Activated T-cell treated with anti-CD3 and anti-CD28 coated beads for 24 hours (primary cell): ENCODE measurements at regions not wholly inside any gene's neighbourhood (a gene's known extent, or its start where the extent isn't known, plus 50 kb on each side); places are given as distances from the start of the nearest gene placed in this dataset.
"Not testable (repeated sequence)": the region's sequence is repeated elsewhere in the genome, so short reads cannot be mapped to it uniquely, and the experiment has no call there.

Experiments used
- DNase-seq: peaks from one replicate; pipeline ENCODE4 v3.0.0-alpha.2; 2020; ENCODE audit warnings: low read depth

DNA sequence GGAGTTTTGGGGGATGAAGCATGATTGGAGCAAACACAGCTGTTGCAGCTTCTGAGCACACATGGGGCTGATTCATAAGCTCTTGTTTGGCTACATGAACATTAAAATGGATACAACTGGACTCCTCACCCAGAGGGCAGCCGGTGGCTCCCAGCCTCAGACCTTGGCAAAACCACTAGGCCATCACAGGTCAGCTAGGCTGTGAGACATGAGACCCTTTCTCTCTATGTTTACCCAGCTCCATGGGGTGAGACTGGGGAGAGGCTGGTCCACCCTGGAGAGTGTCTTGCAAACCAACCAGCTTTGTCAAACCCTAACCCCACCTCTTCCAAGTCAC lies 388.7 kb downstream of the PTPRU start:
- DNase-seq, result no peak

DNA sequence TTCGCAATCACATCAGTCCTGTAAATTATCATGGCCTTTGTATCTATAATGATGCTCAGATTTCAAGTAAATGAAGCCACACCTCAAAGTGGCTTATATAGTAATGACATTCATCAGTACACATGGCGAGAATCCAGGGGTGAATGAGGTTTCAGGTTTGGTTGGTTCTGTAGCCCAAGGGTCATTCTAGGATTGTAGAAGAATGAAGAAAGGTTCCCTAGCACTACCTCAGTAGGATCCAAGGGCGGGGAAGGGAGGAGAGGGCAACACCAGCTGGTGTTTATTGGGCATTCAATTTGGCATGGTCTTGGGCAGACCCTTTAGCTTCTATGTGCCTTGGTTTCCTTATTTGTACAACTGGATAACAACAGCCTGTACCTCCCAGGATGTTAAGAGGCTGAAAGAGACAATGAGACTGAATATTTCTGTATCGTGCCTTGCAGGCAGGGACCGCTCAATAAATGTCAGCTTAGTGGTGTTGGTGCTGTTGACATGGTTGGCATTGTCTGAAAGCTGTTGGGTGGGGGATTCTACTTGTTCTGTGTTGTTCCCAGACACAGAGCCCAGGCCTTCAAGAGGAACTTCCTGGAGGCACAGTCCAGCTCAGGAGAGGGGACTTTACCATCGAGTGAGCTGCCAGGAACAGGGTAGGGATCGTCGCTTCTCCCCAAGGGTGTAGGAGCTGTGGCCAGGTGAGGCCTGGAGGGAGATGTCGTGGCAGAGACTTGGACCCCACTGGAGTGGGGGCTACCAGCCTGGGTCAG lies 388.2 kb downstream of the PTPRU start:
- no peak for DNase-seq

DNA sequence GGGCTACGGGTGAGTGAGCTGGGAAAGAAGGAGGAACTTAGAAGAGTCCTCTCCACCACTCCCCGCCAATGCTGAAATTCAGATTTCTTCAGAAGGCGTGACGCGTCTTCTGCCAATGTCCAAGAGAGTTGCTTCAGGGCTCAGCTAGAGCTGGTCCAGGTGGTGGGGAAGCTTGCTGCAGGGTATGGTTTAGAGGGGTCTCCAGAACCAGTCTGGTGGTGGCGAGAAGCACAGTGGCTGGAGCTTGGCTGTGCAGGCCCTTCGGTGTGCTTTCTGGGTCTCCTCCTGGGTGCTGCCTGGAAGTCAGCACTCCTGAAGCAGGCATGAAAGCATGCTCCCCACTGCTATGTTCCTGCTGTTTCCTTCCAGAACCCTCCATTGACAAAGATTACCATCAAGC lies 387.2 kb downstream of the PTPRU start:
- no peak for DNase-seq

DNA sequence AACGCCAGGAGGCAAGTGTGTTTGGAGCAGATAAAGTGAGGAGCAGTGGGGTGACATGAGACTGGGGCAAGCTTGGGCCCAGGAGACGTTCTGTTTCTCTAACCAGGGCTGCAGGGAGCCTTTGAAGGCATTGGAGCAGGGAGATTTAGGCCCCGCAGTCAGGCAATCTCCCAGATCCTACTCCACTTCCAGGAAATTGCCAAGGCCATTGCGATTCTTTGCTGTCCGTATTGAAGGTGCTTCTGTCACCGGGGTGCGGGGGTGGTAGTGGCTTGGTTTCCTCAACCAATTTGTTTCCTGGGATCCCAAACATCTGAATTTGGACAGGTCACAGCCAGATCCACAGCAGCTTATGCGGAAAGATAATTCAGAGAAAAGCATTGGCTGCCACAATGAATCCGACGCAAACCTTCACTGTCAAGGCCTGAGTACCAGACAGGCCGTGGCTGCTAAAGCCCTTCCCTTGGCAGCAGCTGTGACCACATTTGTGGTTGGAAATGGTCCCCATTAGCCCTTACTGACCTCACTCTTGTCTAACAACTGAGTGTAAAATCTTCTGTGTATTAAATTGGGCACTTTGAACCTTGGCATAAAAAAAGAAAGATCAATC lies 385.6 kb downstream of the PTPRU start:
- no peak for DNase-seq

DNA sequence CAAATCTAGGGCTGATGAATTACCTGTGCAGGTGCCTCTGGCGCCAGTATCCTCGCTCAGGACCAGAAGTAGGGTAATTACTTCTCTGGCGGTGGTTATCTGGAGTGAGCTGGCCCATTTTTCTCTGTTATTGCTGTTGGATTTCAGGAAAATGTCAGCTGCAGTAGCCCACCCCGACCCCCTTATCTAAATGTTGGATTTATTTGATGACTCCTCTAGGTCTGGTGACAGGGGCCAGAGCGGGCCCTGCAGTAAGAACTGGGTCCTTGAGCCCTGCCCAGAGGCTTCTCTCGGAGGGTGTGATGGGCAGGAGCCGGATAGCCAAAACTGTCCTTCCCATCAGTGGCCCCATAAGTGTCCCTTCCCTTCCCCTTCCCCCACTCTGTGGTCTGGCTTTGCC lies 384.3 kb downstream of the PTPRU start:
- DNase-seq, result no peak

- DNase-seq, result no peak
Observed at GRCh38 chr1:29607236-29607635, 370.9 kb downstream of the PTPRU start.

GRCh38 chr1:29604796-29605195 lies 368.5 kb downstream of the PTPRU start:
- DNase-seq, result not testable (repeated sequence)

GRCh38 chr1:29603622-29604021 lies 367.3 kb downstream of the PTPRU start:
- no peak for DNase-seq

DNA sequence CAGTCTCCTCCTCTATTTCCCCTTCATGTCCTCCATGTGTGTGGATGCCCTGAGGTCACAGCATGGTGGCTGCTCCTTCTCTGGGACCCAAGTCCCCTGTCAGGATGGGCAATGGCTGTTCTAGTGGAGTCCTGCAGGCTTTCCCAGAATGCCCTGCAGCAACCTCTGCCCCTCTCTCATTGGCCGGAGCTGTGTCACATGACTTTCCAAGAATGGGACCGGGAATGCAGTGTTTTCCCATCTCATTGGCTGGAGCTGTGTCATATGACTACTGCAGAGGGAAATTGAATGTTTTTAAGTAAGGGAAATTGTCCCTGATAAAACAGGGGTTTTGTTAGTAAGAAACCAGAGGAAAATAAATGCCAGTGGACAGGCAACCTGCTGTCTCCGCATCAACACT lies 365.9 kb downstream of the PTPRU start:
- no peak for DNase-seq

- no peak for DNase-seq
Observed at GRCh38 chr1:29601021-29601420, 364.7 kb downstream of the PTPRU start.

- no peak for DNase-seq
Observed at GRCh38 chr1:29599826-29600225, 363.5 kb downstream of the PTPRU start.

- no peak for DNase-seq
Observed at GRCh38 chr1:29599071-29599470, 362.7 kb downstream of the PTPRU start.

GRCh38 chr1:29597861-29598260 lies 361.5 kb downstream of the PTPRU start:
- no peak for DNase-seq

GRCh38 chr1:29593601-29594382 lies 357.5 kb downstream of the PTPRU start:
- no peak for DNase-seq

DNA sequence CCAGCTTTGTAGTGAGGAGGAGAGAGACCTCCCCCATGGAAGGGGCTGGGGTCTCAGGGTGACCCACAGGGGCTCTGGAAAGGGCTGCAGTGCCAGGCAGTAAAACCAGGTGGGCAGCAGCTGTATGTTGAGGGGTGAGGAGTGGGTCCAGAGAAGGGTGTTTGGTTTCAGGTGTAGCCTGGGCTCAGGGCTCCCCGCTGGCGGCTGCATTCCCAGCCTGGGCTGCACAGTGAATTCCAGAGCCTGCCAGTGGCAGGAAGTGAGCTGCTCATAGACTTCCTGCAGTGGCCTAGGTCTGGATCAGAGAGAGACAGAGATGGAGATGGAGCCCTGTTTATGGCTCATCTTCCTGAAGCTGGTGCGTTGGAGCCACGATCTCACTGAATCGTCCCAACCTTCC lies 356.4 kb downstream of the PTPRU start:
- DNase-seq, result no peak

- DNase-seq, result no peak
Observed at GRCh38 chr1:29592261-29592615, 355.9 kb downstream of the PTPRU start.

DNA sequence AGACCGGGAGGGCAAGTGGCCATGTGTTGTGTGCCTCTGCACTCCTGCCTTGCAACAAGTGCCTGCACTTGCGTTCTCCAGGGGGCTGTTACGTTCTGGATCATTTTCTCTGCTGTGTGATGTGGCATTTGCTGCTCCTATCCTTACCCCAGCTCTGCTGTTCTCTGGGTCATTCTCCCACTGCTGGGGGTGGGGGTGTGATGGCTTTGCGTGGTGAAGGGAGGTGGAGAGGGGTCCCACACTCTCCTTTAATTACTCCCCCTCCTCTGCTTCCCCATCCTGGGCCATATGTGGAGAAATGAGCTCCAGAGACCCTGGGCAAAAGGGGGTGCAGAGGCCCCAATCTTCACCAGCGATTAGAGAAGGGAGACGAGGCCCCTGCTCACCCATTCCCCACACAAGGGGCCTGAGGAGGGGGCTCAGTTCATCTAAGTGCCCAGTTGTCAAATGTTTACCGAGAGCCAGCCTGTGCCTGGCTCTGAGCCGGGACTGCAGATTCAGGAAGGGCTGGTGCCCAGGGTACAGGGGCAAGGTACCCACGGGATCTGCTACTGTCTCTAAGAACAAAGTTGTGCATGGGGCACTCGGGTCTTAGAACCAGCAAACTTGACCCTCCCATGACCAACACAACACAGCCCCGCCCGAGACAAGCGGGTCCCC lies 355.4 kb downstream of the PTPRU start:
- DNase-seq, result no peak

DNA sequence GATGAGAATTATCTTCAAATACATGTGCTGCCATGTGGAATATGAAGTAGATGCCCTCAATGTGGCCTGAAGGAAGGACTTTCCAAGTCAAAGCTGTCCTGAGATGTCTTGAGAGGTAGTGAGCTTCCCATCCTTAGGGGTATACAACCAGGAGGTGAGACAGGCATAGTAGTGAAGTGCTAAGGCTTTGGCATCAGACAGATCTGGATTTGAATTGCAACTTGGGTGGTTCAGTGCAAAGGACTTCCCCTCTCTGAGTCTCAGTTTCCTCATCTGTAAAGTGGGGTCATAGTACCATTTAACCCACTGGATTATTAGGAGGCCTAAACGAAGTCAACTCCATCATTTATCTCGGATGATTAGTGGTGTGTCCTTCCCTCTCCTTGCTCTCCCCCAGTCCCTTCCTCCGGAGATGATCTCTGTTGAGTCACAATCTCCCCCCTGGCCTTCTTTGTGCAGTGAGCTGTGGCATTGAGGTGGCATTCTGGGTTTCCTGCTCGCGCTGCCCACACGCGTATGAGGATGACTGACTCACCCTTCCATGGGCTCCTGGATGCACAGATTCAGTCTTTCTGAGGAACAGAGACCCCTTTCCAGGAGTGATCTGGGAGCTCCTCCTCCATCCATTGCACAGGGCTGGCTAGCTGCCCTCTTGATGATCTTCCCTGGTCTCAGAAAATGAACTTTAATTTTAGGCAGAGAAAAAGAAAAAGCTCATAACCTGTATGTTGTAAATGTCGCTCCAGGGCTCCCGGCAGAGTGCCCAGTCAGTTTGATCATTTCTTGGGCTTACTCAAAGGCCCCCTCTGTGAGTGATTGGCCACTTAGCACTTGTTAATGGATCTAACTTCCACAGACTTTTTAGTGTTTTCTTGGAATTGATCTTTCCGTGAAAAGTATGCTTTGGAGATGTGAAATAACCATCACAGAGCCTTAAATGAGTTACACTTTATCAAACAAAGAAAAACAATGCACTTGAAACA lies 354.6 kb downstream of the PTPRU start:
- DNase-seq, result no peak

DNA sequence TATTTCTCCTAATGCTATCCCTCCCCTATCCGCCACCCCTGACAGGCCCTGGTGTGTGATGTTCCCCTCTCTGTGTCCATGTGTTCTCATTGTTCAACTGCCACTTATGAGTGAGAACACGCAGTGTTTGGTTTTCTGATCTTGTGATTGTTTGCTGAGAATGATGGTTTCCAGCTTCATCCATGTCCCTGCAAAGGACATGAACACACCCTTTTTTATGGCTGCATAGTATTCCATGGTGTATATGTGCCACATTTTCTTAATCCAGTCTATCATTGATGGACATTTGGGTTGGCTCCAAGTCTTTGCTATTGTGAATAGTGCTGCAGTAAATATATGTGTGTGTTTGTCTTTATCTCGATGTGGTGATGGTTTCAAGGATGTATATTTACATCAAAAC lies 353.4 kb downstream of the PTPRU start:
- not testable (repeated sequence) for DNase-seq

GRCh38 chr1:29586991-29587745 lies 350.8 kb downstream of the PTPRU start:
- no peak for DNase-seq

- DNase-seq, result no peak
Observed at GRCh38 chr1:29586215-29586614, 349.9 kb downstream of the PTPRU start.
